ENCODE measurements at regions not wholly inside any gene's neighbourhood (a gene's known extent, or its start where the extent isn't known, plus 50 kb on each side); places are given as distances from the start of the nearest gene placed in this dataset.

- TF ChIP-seq CTCF (IDR thresholded peaks at IDR 0.05; ENCODE audit: control extremely low read depth in 1 of 3, insufficient read depth in 1 of 3, low read depth in 1 of 3, low read length in 3 of 3) (no peak), RFX5 (IDR thresholded peaks at IDR 0.05; ENCODE audit: borderline replicate concordance, low read depth, low read length) (no peak), BRCA1 (IDR thresholded peaks at IDR 0.05; ENCODE audit: low read depth, low read length) (no peak), RNF2 (IDR thresholded peaks at IDR 0.05; ENCODE audit: borderline replicate concordance, low read depth, low read length, missing control alignments, poor library complexity, severe bottlenecking) (no peak), SUZ12 (IDR thresholded peaks at IDR 0.05; ENCODE audit: low read length) (no peak), TCF12 (IDR thresholded peaks at IDR 0.05; ENCODE audit: low read depth, low read length) (0 out of 2 replicates have a peak, but pooled peaks have one; percentile 26), EGR1 (IDR thresholded peaks at IDR 0.05; ENCODE audit: borderline replicate concordance, low read depth, low read length) (no peak), CTBP2 (IDR thresholded peaks at IDR 0.05; ENCODE audit: borderline replicate concordance, insufficient read depth, insufficient read length, low read length) (peak; percentile 39), TEAD4 (IDR thresholded peaks at IDR 0.05; ENCODE audit: low read depth, low read length) (no peak), POLR2AphosphoS5 (IDR thresholded peaks at IDR 0.05; ENCODE audit: low read depth, low read length) (no peak), TAF7 (optimal IDR thresholded peaks at IDR 0.05; ENCODE audit: borderline replicate concordance, low read depth, low read length) (no peak), SP4 (IDR thresholded peaks at IDR 0.05; ENCODE audit: low read length) (no peak), SIRT6 (IDR thresholded peaks at IDR 0.05; ENCODE audit: low read length) (no peak), ATF2 (IDR thresholded peaks at IDR 0.05; ENCODE audit: low read length) (peak; percentile 93), POU5F1 (IDR thresholded peaks at IDR 0.05; ENCODE audit: low read depth, low read length) (no peak), RBBP5 (IDR thresholded peaks at IDR 0.05; ENCODE audit: borderline replicate concordance, low read depth, low read length) (no peak), BCL11A (IDR thresholded peaks at IDR 0.05; ENCODE audit: low read depth in 2 of 2, low read length in 2 of 2) (no peak), CBX5 (IDR thresholded peaks at IDR 0.05; ENCODE audit: low read depth, low read length) (no peak), NRF1 (IDR thresholded peaks at IDR 0.05; ENCODE audit: low read depth, low read length) (no peak), SIX5 (IDR thresholded peaks at IDR 0.05; ENCODE audit: low read depth, low read length) (no peak), CEBPB (IDR thresholded peaks at IDR 0.05; ENCODE audit: low read depth, low read length) (no peak)
Measured at GRCh38 chr6:19312241-19312978, 524.8 kb upstream of the ID4 start (continued).

Measured in H1 (cell line).